IPS DF 6.9 (cell line): ENCODE measurements at regions not wholly inside any gene's neighbourhood (a gene's known extent, or its start where the extent isn't known, plus 50 kb on each side); places are given as distances from the start of the nearest gene placed in this dataset.

ENCODE experiments used
- DNase-seq: peaks from one replicate; pipeline ENCODE4 v3.0.0-alpha.2; 2013; ENCODE audit warnings: low read depth, low spot score
- H3K27ac ChIP-seq: one replicate; pipeline ENCODE4 v1.5.1; 2013; ENCODE audit warnings: low read length, control low read depth
- H3K27me3 ChIP-seq: 2 replicates; pipeline ENCODE4 v1.6.1; 2013; ENCODE audit warnings: mild to moderate bottlenecking, low read length; ENCODE audit not compliant: control insufficient read depth, insufficient read depth
- H3K36me3 ChIP-seq: 2 replicates; pipeline ENCODE4 v1.6.1; 2013; ENCODE audit warnings: low read length; ENCODE audit not compliant: control insufficient read depth, insufficient read depth
- H3K4me1 ChIP-seq: 2 replicates; pipeline ENCODE4 v1.6.1; 2013; ENCODE audit warnings: low read length; ENCODE audit not compliant: control insufficient read depth, insufficient read depth
- H3K4me3 ChIP-seq: 2 replicates; pipeline ENCODE4 v1.5.1; 2013; ENCODE audit warnings: mild to moderate bottlenecking, low read length
- H3K9me3 ChIP-seq: 2 replicates; pipeline ENCODE4 v1.6.1; 2013; ENCODE audit warnings: low read length, inconsistent platforms; ENCODE audit not compliant: control insufficient read depth, insufficient read depth
- WGBS: extraction: QIAGEN DNeasy Blood & Tissue Kit; methylation state at CpG from one replicate; pipeline ENCODE4 v1.1.7; 2013; ENCODE audit warnings: mixed read lengths, missing lambda C conversion rate; ENCODE audit not compliant: insufficient read length, insufficient coverage; 5-methylcytosine and 5-hydroxymethylcytosine counted together

GRCh38 chr3:30408105-30408557, 198.3 kb upstream of the TGFBR2 start:
- WGBS = no CpG with 5 or more reads among the region's 2 CpGs
- no peak overlapping the region for H3K4me3 ChIP-seq
- no peaks in the 10 kb centered on the region; the same call in 1 of the 2 replicates for H3K9me3 ChIP-seq
- no peak for DNase-seq
- no peaks in the 10 kb centered on the region for H3K4me1 ChIP-seq
- H3K27me3 ChIP-seq = no peaks in the 10 kb centered on the region
- no peaks in the 10 kb centered on the region for H3K36me3 ChIP-seq
- H3K27ac ChIP-seq = no peak overlapping the region

- Histone ChIP-seq H3K4me1 (no peaks in the 10 kb centered on the region), H3K9me3 (no peaks in the 10 kb centered on the region), H3K36me3 (no peaks in the 10 kb centered on the region), H3K27ac (no peak overlapping the region), H3K27me3 (no peaks in the 10 kb centered on the region), H3K4me3 (no peak overlapping the region)
- no peak for DNase-seq
- no CpG with 5 or more reads among the region's 1 CpG for WGBS
Observed at GRCh38 chr3:30418443-30418842, 188.0 kb upstream of the TGFBR2 start.

GRCh38 chr3:30421266-30421665, 185.1 kb upstream of the TGFBR2 start:
- no peak overlapping the region for H3K27ac ChIP-seq
- WGBS = no CpG with 5 or more reads among the region's 2 CpGs
- H3K9me3 ChIP-seq = no peaks in the 10 kb centered on the region
- no peaks in the 10 kb centered on the region for H3K4me1 ChIP-seq
- no peak for DNase-seq
- H3K36me3 ChIP-seq = no peaks in the 10 kb centered on the region
- no peak overlapping the region for H3K4me3 ChIP-seq
- H3K27me3 ChIP-seq = no peaks in the 10 kb centered on the region

- H3K4me3 ChIP-seq = no peak overlapping the region
- no peaks in the 10 kb centered on the region for H3K36me3 ChIP-seq
- no peak overlapping the region for H3K27ac ChIP-seq
- no CpG with 5 or more reads among the region's 3 CpGs for WGBS
- no peak for DNase-seq
- H3K9me3 ChIP-seq = no peaks in the 10 kb centered on the region
- no peaks in the 10 kb centered on the region for H3K4me1 ChIP-seq
- no peaks in the 10 kb centered on the region for H3K27me3 ChIP-seq
Observed at GRCh38 chr3:30426293-30426993, 180.0 kb upstream of the TGFBR2 start.

- H3K36me3 ChIP-seq = no peaks in the 10 kb centered on the region
- H3K27me3 ChIP-seq = no peaks in the 10 kb centered on the region
- DNase-seq = no peak
- H3K4me1 ChIP-seq = no peaks in the 10 kb centered on the region
- H3K27ac ChIP-seq = no peak overlapping the region
- H3K9me3 ChIP-seq = no peaks in the 10 kb centered on the region
- no peak overlapping the region for H3K4me3 ChIP-seq
Observed at GRCh38 chr3:30428251-30428650, 178.2 kb upstream of the TGFBR2 start.

- no CpG with 5 or more reads among the region's 7 CpGs for WGBS
- H3K4me3 ChIP-seq = no peak overlapping the region
- no peaks in the 10 kb centered on the region for H3K27me3 ChIP-seq
- no peaks in the 10 kb centered on the region for H3K4me1 ChIP-seq
- no peaks in the 10 kb centered on the region for H3K36me3 ChIP-seq
- no peaks in the 10 kb centered on the region for H3K9me3 ChIP-seq
- no peak overlapping the region for H3K27ac ChIP-seq
- no peak for DNase-seq
Observed at GRCh38 chr3:30435861-30436331, 170.5 kb upstream of the TGFBR2 start.

GRCh38 chr3:30437171-30437601, 169.2 kb upstream of the TGFBR2 start:
- H3K36me3 ChIP-seq = no peaks in the 10 kb centered on the region
- H3K4me3 ChIP-seq = no peak overlapping the region
- no peak overlapping the region for H3K27ac ChIP-seq
- WGBS = no CpG with 5 or more reads among the region's 4 CpGs
- no peaks in the 10 kb centered on the region for H3K27me3 ChIP-seq
- no peaks in the 10 kb centered on the region for H3K9me3 ChIP-seq
- H3K4me1 ChIP-seq = no peaks in the 10 kb centered on the region
- no peak for DNase-seq

GRCh38 chr3:30438126-30438525, 168.3 kb upstream of the TGFBR2 start:
- Histone ChIP-seq H3K4me1 (no peaks in the 10 kb centered on the region), H3K9me3 (no peaks in the 10 kb centered on the region), H3K36me3 (no peaks in the 10 kb centered on the region), H3K4me3 (no peak overlapping the region), H3K27me3 (no peaks in the 10 kb centered on the region), H3K27ac (no peak overlapping the region)
- no peak for DNase-seq
- WGBS = no CpG with 5 or more reads among the region's 2 CpGs

GRCh38 chr3:30439451-30440053, 166.8 kb upstream of the TGFBR2 start:
- no peaks in the 10 kb centered on the region for H3K27me3 ChIP-seq
- no peaks in the 10 kb centered on the region for H3K36me3 ChIP-seq
- H3K9me3 ChIP-seq = no peaks in the 10 kb centered on the region
- no peak overlapping the region for H3K4me3 ChIP-seq
- H3K27ac ChIP-seq = no peak overlapping the region
- H3K4me1 ChIP-seq = no peaks in the 10 kb centered on the region
- no peak for DNase-seq
- WGBS = no CpG with 5 or more reads among the region's 9 CpGs

GRCh38 chr3:30440147-30440604, 166.2 kb upstream of the TGFBR2 start:
- WGBS = no CpG with 5 or more reads among the region's 2 CpGs
- no peak overlapping the region for H3K27ac ChIP-seq
- no peaks in the 10 kb centered on the region for H3K36me3 ChIP-seq

GRCh38 chr3:30440880-30441279, 165.5 kb upstream of the TGFBR2 start:
- no CpG with 5 or more reads among the region's 3 CpGs for WGBS
- Histone ChIP-seq H3K36me3 (no peaks in the 10 kb centered on the region), H3K27me3 (no peaks in the 10 kb centered on the region), H3K27ac (no peak overlapping the region), H3K4me1 (no peaks in the 10 kb centered on the region), H3K9me3 (no peaks in the 10 kb centered on the region), H3K4me3 (no peak overlapping the region)
- no peak for DNase-seq

More at GRCh38 chr3:30440147-30440604, 166.2 kb upstream of the TGFBR2 start:
- DNase-seq = no peak
- no peaks in the 10 kb centered on the region for H3K4me1 ChIP-seq
- no peak overlapping the region for H3K4me3 ChIP-seq
- no peaks in the 10 kb centered on the region for H3K9me3 ChIP-seq
- no peaks in the 10 kb centered on the region for H3K27me3 ChIP-seq
